Hindlimb muscle (tissue), 1 donor: ENCODE measurements at regions not wholly inside any gene's neighbourhood (a gene's known extent, or its start where the extent isn't known, plus 50 kb on each side); places are given as distances from the start of the nearest gene placed in this dataset.

Source experiments
- DNase-seq: peaks from one replicate; pipeline ENCODE4 v3.0.0-alpha.2; 2013

GRCh38 chrX:36436361-36436760, 516.8 kb downstream of the CFAP47 start:
- no peak for DNase-seq

- no peak for DNase-seq
These were observed 523.5 kb downstream of the CFAP47 start for GRCh38 chrX:36443007-36443406.

- no peak for DNase-seq
These were observed 526.0 kb downstream of the CFAP47 start for GRCh38 chrX:36445566-36445965.

GRCh38 chrX:36462142-36462541, 542.6 kb downstream of the CFAP47 start:
- DNase-seq: no peak

- DNase-seq: no peak
These were observed 527.6 kb upstream of the FAM47C start for GRCh38 chrX:36480441-36480990.

GRCh38 chrX:36501169-36501702, 506.9 kb upstream of the FAM47C start:
- no peak for DNase-seq

- DNase-seq: no peak
These were observed 503.5 kb upstream of the FAM47C start for GRCh38 chrX:36504625-36505024.

GRCh38 chrX:36508042-36508441, 500.1 kb upstream of the FAM47C start:
- no peak for DNase-seq

GRCh38 chrX:36510736-36511135, 497.4 kb upstream of the FAM47C start:
- DNase-seq: no peak

- DNase-seq: no peak
These were observed 479.5 kb upstream of the FAM47C start for GRCh38 chrX:36528661-36529060.

- no peak for DNase-seq
These were observed 473.3 kb upstream of the FAM47C start for GRCh38 chrX:36534900-36535299.

GRCh38 chrX:36543499-36543898, 464.7 kb upstream of the FAM47C start:
- DNase-seq: no peak

GRCh38 chrX:36562986-36563385, 445.2 kb upstream of the FAM47C start:
- DNase-seq: no peak

- no peak for DNase-seq
These were observed 439.2 kb upstream of the FAM47C start for GRCh38 chrX:36568946-36569345.

- no peak for DNase-seq
These were observed 434.4 kb upstream of the FAM47C start for GRCh38 chrX:36573720-36574119.

- no peak for DNase-seq
These were observed 432.5 kb upstream of the FAM47C start for GRCh38 chrX:36575670-36576069.

- no peak for DNase-seq
These were observed 431.2 kb upstream of the FAM47C start for GRCh38 chrX:36577006-36577405.

- no peak for DNase-seq
These were observed 427.1 kb upstream of the FAM47C start for GRCh38 chrX:36581030-36581429.

- DNase-seq: no peak
These were observed 424.5 kb upstream of the FAM47C start for GRCh38 chrX:36583674-36584073.

- DNase-seq: no peak
These were observed 398.3 kb upstream of the FAM47C start for GRCh38 chrX:36609616-36610585.

GRCh38 chrX:36626898-36627297, 381.3 kb upstream of the FAM47C start:
- no peak for DNase-seq

- no peak for DNase-seq
These were observed 367.9 kb upstream of the FAM47C start for GRCh38 chrX:36640232-36640631.

- no peak for DNase-seq
These were observed 366.1 kb upstream of the FAM47C start for GRCh38 chrX:36642052-36642451.

GRCh38 chrX:36650622-36651021, 357.5 kb upstream of the FAM47C start:
- no peak for DNase-seq
